GM21381 (cell line): ENCODE measurements at regions not wholly inside any gene's neighbourhood (a gene's known extent, or its start where the extent isn't known, plus 50 kb on each side); places are given as distances from the start of the nearest gene placed in this dataset.

ENCODE experiments used
- ATAC-seq: cut with Tn5 transposase; IDR thresholded peaks from one replicate; pipeline ENCODE4 v1.9.1; 2021; ENCODE audit warnings: mild to moderate bottlenecking, moderate library complexity; ENCODE audit not compliant: unreplicated experiment

- no peak for ATAC-seq
Observed at GRCh38 chr9:119432428-119432827, 63.2 kb upstream of the BRINP1 start.

DNA sequence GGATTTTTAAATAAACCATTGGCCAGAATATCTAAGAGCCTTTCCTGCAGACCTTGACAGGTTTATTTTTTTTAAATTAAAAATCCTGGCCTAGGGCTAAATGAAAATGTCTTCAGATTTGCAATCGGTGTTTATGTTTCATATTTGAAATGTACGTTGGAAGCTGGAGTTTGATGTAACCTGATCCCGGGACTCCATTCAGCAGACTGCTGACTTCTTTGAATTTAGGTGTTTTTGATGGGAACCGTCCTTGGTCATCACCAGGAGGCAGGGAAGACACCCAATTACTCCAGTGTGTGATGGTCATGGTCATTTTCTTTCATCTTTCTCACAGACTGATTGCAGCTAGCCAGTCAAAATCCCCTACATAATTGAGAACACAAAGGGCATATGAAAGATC is 60.1 kb upstream of the BRINP1 start:
- ATAC-seq = no peak

GRCh38 chr9:119420231-119420630 is 51.0 kb upstream of the BRINP1 start:
- no peak for ATAC-seq
